COR-L47 (cell line): ENCODE measurements at regions not wholly inside any gene's neighbourhood (a gene's known extent, or its start where the extent isn't known, plus 50 kb on each side); places are given as distances from the start of the nearest gene placed in this dataset.
"Not testable (repeated sequence)": the region's sequence is repeated elsewhere in the genome, so short reads cannot be mapped to it uniquely, and the experiment has no call there.

Experiments used
- DNase-seq: peaks from one replicate; lab custom pipeline; 2025; lab: John Stamatoyannopoulos, UW

DNA sequence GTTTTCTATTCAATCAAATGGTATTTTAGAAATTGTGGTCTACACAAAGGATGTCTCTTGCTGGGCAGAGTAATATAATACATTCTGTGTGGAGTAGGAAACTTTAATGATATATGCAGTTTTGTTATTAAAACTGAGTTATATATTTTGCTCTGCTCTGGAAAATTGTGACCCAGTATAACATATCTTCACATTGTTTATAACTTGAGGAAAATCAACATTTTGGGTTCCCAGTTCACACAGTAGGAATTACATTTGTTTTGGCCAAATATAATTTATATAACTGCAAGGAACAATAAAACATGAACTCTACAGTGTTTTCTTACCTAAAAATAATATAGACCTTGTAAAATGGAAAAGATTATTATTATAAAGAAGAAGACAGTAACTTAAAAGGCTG lies 372.4 kb downstream of the OSR1 start:
- no peak for DNase-seq

DNA sequence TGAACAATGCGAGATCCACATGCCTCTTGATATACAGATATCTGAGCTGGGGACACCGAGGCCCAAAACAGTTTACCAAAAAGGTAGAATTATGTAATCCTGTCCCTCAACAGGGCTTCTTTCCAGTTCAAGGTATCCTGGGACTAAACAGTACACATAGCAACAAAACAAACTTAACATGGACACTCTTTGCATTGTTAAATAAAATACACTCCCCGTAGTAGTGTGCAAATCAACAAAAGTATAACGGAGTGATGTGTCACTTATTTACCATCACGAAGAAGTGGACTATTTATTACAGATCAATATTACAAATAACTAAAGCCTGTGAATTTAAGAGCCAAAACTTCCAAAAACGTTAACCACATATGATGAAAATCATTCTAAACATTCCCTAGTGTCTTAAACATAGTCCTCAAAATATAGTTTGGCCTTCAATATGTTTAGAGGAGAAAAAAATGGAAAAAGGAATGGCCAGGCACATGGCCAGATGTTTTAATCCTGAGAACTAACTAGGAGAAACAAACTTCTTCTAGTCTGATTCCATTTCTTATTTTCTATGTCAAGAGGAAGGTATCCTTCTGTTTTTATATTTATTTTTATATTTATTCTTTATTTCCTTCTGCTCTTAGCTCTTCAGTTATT lies 377.5 kb downstream of the OSR1 start:
- DNase-seq = no peak

DNA sequence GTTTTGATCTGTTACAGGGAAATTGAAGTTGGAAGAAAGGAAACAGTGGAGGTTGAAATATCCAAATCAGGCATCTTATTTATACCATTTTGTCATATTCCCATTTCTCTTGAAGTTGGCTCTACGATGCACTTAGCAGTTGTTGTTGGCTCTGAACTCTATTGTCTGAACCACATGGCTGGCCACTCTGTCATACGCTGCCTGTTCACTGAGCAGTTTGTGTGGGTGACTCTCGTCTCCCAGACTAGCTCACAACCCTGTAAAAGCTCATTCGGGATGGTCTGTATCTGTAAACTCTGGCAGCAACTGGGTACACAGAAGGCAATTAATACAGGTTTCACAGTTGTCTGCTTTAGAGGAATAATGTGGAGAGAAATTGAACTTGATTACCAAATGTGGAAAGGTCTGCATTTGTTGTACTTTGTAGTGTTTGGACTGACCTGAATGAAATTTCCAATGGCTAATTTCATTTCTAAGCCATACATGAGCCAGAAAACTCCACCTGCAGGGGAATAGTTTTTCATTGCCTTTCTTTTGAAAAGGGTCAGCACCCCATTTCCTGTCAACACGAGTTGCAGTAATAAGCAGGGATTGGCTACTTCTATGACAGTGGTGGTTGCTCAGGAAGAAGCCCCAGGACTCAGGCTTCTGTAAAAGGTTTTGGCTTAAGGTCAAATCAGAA lies 378.2 kb downstream of the OSR1 start:
- DNase-seq = no peak

DNA sequence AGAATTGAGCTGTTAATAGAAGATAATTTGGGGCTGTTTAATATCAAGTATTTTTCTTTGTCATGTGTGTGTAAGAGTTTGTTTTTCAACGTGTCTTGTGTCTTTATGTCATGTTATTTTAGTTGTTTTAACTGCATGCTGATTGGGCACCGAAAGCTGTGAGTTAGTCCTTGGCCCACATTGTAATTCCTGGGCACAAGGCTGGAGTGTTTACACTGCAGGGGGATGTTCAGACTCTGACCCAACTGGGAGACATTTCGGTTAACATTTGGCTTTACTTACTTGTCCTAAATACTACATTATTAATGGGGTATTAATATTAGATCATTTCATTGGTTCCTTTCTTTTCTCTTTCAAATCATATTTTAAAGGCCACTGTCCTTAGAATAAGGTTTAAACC lies 381.0 kb downstream of the OSR1 start:
- DNase-seq = no peak

GRCh38 chr2:18976168-18976961 lies 382.1 kb downstream of the OSR1 start:
- DNase-seq = no peak

GRCh38 chr2:18975506-18976167 lies 382.8 kb downstream of the OSR1 start:
- DNase-seq = no peak

GRCh38 chr2:18971628-18972027 lies 382.3 kb upstream of the NT5C1B start:
- DNase-seq = no peak

DNA sequence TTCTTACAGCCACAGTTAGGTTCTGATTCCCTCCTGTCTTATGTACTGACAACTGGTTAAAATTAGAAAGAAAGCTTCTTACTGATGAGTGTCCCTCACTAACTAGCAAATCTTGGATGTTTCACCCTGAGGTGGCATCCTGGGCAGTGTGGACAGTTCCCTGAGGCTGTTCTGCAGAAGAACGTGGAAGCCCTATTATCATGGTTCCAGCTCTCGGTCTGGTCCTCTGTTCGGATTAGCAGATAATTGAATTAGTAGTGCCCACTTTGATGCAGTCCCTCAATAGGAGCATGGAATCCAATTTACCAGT lies 381.7 kb upstream of the NT5C1B start:
- DNase-seq = no peak

GRCh38 chr2:18966131-18966530 lies 376.8 kb upstream of the NT5C1B start:
- DNase-seq = no peak

- not testable (repeated sequence) for DNase-seq
Observed at GRCh38 chr2:18963739-18964256, 374.4 kb upstream of the NT5C1B start.

GRCh38 chr2:18961991-18962421 lies 372.6 kb upstream of the NT5C1B start:
- no peak for DNase-seq

DNA sequence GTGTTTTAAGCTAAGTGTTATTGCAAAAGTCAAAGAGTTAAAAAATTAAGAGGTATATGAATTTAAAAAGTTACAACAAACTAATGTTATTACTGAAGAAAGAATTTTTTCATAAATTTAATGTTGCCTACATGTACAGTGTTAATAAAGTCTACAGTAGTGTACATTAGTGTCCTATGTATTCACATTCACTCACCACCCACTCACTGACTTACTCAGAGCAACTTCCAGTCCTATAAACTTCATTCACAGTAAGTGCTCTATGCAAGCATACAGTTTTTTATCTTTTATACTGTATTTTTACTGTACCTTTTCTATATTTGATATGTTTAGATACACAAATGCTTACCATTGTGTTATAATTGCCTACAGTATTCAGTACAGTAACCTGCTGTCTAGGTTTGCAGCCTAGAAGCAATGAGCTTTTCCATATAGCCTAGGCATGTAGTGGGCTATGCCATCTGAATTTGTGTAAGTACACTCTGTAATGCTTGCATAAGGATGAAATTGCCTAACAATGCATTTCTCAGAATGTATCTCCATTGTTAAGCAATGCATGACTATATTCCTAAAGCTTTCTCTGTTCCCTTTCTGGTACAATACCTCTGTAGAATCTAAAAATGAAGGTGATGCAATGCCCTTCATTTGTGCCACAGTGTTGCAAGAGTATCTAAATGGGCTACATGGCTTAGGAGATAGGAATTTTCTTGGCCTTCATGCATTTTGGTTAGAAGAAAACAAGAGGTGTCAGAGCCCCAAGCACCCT lies 370.8 kb upstream of the NT5C1B start:
- no peak for DNase-seq

DNA sequence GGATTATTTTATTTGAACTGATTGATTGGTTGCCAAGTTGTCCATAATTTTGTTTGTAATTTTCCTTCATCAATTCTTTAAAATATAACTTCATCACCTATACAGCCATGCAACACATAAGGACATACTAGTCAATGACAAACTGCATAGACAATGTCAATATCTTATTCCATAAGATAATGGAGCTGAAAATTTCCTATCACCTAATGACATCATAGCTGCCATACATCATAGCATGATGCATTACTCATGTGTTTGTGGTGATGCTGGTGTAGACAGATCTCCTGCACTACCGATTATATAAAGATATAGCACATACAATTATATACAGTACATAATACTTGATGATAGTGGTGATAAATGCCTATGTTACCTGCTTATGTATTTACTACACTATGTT lies 369.8 kb upstream of the NT5C1B start:
- no peak for DNase-seq

- DNase-seq = no peak
Observed at GRCh38 chr2:18957909-18958308, 368.5 kb upstream of the NT5C1B start.

GRCh38 chr2:18950361-18950851 lies 361.0 kb upstream of the NT5C1B start:
- no peak for DNase-seq

DNA sequence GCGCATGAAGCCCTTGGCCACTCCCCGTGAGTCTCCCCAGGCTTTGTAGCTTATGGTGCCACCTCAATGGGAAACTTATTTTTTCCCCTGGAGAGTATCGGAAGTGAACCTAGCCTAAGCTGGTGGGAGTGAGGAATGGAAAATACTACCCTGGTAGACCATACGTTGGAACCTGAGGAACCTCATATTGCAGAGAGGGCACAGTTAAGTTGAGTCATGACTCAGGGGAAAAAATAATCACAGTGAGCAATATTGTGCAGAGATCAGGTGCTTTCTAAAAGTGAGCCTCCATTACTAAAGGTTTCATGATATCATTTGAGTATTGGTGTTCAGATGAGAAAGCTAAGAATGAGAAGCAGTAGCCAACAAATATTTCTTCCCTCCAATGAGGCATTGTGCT lies 360.5 kb upstream of the NT5C1B start:
- no peak for DNase-seq

- no peak for DNase-seq
Observed at GRCh38 chr2:18940184-18940583, 350.8 kb upstream of the NT5C1B start.

- DNase-seq = not testable (repeated sequence)
Observed at GRCh38 chr2:18939740-18940139, 350.4 kb upstream of the NT5C1B start.

DNA sequence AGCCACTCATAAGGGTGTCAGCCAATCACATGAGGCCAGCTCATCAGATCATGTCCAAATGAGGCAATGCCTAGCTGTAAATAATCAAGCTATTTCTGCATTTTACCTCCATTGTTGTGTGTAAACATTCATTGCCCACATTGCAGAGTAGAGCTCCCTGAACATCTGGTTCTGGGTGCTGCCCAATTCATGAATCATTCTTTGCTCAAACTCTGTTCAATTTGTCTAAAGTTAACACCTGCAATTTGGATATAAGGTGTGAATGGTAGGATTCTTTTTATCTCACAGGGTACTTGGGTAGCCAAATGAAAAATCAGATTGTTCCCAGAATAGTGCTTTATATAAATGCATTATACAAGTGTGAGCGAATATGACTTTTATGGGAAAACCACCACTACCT lies 345.5 kb upstream of the NT5C1B start:
- DNase-seq = no peak

DNA sequence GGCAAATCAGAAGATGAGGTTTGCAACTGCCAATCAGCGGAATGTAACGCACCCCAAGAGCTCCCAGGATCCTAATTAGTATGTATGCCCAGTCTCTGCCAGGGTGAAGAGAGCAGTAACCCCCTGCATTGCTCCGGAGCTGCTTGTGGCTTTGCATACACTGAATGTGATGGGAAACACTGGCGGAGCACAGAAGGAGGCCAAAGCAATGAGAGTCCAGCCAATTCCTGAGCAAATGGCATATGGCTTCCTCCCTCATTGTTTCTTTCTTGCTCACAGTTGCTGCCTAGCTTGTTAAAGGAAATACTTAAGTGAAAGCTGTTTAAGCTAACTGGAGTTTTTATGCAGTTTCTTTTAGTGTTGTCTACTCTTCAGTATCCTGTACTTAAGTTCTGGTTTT lies 343.5 kb upstream of the NT5C1B start:
- no peak for DNase-seq

DNA sequence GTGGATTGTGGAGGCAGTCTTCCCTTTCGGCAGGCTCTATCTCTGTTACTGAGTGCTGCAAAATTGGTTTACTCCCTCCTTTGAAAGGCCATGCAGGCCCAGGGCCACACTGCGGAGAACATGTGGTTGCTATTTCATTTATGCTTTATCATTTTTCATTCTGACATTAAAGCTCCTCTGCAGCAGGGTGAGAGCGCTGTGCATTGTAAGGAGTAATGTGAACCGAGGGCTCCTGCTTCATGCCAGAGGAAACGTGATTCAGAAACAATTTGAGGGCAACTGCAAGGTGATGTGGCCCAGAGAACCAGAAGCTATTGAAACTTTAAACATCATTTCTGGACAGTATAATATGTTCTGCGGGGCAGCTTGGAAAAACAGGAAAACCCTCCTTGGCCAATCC lies 341.6 kb upstream of the NT5C1B start:
- no peak for DNase-seq
